ENCODE measurements at regions not wholly inside any gene's neighbourhood (a gene's known extent, or its start where the extent isn't known, plus 50 kb on each side); places are given as distances from the start of the nearest gene placed in this dataset.

DNA sequence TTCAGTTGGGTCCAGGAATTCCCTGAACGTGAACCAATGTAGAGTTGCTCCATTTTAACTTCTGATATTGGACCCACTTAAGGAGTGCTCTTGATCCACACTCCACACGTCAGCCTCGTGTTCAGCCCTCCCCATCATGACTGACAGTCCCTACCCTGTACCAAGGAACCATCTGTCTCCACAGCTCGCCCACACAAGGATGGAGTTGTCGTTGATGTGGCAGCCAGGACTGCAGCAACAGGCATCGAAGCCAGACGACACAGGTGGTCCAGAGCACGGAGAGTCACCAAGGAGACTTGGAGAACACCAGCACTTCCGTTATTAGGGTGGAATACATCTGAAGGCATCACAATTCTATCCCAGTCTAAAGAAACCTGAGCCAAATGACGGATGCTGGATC is 472.1 kb upstream of the NR3C2 start:
- TF ChIP-seq EZH2 (IDR thresholded peaks at IDR 0.05; ENCODE audit: borderline replicate concordance, low read depth, low read length, severe bottlenecking) (no peak), CTCF (IDR thresholded peaks at IDR 0.05; ENCODE audit: borderline replicate concordance, extremely low read depth, low read length, poor library complexity, severe bottlenecking) (no peak)
